NCI-H2029 treated with DMSO at 0.1 percent for 48 hours (cell line): ENCODE measurements at regions not wholly inside any gene's neighbourhood (a gene's known extent, or its start where the extent isn't known, plus 50 kb on each side); places are given as distances from the start of the nearest gene placed in this dataset.
"Not testable (repeated sequence)": the region's sequence is repeated elsewhere in the genome, so short reads cannot be mapped to it uniquely, and the experiment has no call there.

Source experiments
- DNase-seq: peaks from one replicate; lab custom pipeline; 2025; lab: John Stamatoyannopoulos, UW

- DNase-seq: no peak
Measured at GRCh38 chr15:38614621-38615020, 50.0 kb upstream of the RASGRP1 start.

- no peak for DNase-seq
Measured at GRCh38 chr15:38617831-38618230, 53.2 kb upstream of the RASGRP1 start.

- DNase-seq: no peak
Measured at GRCh38 chr15:38618242-38618955, 53.8 kb upstream of the RASGRP1 start.

GRCh38 chr15:38620098-38620497 lies 55.5 kb upstream of the RASGRP1 start:
- DNase-seq: no peak

DNA sequence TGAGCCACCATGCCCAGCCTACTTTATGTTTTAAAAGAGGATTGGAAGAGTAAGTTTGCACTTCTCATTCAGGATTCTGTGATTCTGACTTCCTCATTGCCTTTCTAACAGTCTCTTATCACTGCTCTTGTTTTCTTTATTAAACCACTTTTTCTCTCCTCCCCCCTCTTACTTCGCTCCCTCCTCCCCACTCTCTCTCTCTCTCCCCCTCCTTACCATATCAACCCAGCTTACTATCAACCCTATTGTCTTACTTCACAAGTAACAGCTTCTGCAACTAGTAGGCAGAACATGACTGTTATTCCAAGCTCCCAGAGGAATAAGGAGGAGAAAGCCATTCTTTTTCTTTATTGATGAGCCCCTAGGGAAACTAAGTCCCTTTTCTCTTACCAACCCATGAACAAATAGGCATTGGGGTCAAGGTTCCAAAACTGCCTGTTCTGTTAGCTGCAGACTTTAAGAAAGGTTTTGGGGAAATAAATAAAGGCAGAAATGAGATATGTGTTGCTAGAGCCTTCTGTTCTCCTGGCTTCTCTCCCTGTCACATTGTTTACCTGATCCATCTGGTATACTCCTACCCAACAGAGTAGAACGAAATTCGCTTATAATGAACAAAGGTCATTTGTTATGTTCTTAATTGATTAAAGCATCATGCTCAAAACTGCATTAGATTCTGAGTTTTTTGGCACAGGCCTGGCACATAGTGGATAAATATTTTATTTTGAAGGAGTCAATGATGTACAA lies 56.4 kb upstream of the RASGRP1 start:
- DNase-seq: no peak

- DNase-seq: no peak
Measured at GRCh38 chr15:38622304-38622703, 57.7 kb upstream of the RASGRP1 start.

- no peak for DNase-seq
Measured at GRCh38 chr15:38622908-38623307, 58.3 kb upstream of the RASGRP1 start.

- no peak for DNase-seq
Measured at GRCh38 chr15:38623744-38624143, 59.1 kb upstream of the RASGRP1 start.

DNA sequence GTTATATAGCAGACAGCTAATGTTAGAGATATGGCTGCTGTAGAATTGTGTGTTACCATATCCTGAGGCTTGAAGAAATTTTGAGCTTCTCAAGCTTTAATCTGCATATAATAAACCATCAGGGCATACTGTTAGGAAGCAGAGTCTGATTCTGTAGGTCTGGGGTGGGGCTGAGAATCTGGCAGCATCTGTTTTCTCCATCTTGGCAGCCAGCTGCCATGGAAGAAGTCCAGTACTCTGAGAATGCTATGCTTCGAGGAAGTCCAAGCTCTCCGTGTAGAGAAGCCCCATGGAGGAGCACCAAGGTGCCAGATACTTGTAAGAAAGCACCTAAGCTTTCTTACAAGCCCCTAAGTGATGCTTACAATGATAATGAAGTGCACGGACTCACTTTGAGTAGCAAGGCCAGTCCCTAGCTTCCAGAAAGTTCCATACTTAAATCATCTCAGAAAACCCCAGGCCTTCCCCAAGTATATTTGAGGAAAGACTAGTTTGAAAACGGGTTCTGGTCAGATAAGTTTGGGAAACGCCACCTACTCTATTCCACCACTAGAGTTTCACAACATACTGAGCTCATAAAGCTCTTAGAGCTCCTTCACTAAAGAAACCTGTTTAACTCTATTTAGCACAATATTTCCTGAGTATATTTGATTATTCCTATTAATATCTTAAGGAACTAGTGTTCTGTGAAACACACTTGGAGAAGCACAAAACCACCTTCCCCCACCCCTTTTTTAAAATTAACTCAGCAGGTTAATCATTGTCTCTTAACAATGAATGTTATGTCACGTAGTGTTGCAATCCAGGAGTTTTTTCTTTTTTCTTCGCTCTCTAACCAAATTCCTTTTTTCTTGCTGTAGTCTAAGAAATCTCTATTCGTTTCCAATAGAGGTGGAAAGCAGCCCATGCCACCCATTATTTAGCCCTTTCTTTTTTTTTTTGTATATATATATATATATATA lies 59.9 kb upstream of the RASGRP1 start:
- DNase-seq: no peak

DNA sequence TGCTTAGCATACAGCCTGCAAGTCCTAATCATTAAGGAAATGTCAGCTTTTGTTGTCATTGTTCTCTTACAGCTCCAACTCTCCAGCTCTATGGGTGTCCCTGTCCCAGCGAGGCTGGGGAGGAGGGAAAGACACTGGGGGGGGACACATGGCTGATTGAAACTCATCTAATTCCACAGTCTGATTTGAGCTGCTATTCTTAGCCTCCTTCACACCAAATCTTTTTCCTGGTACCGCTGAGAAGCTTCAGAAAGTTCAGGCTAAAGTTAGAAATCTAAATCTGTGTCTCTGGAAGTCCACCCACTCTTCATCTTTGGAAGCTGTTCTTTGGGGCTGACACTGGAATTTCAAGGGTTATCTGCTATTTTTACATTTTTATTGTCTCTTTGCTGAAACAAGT lies 61.3 kb upstream of the RASGRP1 start:
- DNase-seq: no peak

DNA sequence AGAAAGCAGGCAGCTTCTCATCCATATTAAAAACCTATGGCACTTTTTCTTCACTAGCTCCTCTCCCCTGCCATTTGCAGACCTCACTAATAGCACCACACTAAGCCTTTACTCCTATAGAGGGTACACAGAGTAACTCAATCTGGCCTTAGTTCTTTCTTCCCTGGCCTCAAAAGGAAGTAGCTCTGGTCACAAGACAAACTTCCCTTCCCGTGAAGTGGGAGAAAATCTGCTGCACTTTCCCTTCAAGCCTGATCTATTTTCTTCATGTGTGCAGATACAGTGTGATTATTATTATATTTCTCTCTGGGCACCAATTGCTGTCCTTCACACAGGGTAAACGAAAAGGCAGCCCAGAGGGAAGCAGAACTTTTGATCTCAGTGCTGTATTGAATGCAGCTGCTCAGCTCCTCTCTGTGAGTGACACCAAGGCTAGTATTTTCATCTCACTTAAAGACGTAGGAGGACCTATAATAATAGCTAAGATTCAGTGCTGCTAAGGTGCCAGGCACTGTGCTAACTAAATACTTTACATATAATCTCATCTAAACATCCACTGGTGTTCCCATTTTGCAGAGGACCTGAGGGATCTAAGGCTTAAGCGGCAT lies 61.9 kb upstream of the RASGRP1 start:
- no peak for DNase-seq

GRCh38 chr15:38627689-38628277 lies 63.2 kb upstream of the RASGRP1 start:
- no peak for DNase-seq

- no peak for DNase-seq
Measured at GRCh38 chr15:38631119-38632075, 66.8 kb upstream of the RASGRP1 start.

DNA sequence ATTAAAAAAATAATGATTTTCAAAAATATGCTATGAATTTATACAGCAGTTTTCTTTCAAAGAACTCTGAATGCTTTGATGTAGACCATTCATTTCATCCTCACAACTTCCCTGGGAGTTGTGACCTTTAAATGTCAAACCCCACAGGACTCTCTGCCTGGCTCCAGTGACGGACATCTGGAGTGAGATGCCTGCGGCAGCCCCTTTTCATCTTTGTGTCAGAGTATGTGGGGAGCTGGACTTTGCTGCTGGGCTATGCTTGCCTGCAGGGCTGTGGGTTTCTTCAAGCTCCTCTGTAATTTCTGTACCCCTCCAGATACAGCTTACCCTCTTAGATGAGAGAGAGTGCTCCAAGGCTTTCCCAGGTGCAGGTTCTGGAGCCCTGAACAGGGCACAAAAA lies 70.6 kb upstream of the RASGRP1 start:
- DNase-seq: no peak

- no peak for DNase-seq
Measured at GRCh38 chr15:38636597-38636996, 72.0 kb upstream of the RASGRP1 start.

- no peak for DNase-seq
Measured at GRCh38 chr15:38638126-38638525, 73.5 kb upstream of the RASGRP1 start.

GRCh38 chr15:38638811-38639210 lies 74.2 kb upstream of the RASGRP1 start:
- DNase-seq: no peak

GRCh38 chr15:38642689-38643270 lies 78.2 kb upstream of the RASGRP1 start:
- no peak for DNase-seq

DNA sequence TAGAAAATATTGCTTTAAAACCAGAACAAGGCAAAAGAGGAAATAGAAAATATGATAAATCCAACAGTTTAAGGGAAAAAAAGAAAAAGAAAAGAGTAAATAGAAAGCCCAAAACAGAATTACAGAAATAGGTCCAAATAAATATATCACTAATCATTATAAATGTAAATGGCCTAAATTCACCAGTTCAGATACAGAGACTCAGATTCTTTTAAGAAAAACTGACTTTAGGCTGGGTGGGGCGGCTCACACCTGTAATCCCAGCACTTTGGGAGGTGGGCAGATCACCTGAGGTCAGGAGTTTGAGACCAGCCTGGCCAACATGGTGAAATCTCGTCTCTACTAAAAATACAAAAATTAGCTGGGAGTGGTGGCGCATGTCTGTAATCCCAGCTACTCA lies 79.7 kb upstream of the RASGRP1 start:
- not testable (repeated sequence) for DNase-seq

- no peak for DNase-seq
Measured at GRCh38 chr15:38646716-38647115, 82.1 kb upstream of the RASGRP1 start.
